ENCODE measurements at regions not wholly inside any gene's neighbourhood (a gene's known extent, or its start where the extent isn't known, plus 50 kb on each side); places are given as distances from the start of the nearest gene placed in this dataset.
"Not testable (repeated sequence)": the region's sequence is repeated elsewhere in the genome, so short reads cannot be mapped to it uniquely, and the experiment has no call there.

- intact Hi-C loops (cut with micrococcal nuclease), result no loop called here
These were observed 149.8 kb upstream of the ATXN1 start for GRCh38 chr6:16911088-16911487.

DNA sequence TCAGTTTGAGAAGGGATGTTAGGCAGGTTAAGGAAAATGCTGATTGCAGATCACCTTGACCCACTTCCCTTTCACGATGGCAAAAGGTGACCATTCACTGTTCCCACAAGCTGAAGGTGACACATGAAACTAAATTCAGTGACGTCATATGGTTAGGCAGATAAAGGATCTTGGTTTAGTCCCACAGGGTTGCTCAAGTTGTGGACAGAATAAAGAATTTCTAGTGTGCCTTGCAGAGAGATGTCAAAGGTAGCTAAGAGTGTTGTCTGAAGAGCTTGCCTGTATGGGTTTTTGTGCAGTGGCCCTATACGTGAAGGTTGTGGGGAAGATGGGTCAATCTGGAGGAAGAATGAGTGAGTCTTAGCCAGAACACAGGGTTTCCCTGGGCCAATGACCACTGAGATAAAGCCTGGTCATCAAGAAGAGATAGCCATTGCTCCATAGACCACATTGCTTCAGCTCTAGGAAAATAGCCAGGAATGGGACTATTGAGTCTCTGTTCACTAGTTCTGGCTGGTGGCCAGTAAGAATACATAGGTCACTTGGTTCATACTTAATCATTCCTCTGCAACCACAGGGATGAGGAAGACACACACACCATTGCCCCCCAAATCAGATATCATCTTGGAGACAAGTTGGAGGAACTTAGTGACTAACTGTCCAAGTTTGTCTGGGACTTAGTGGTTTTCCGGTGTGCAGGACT, 148.5 kb upstream of the ATXN1 start:
- intact Hi-C loops (cut with micrococcal nuclease), result no loop called here

DNA sequence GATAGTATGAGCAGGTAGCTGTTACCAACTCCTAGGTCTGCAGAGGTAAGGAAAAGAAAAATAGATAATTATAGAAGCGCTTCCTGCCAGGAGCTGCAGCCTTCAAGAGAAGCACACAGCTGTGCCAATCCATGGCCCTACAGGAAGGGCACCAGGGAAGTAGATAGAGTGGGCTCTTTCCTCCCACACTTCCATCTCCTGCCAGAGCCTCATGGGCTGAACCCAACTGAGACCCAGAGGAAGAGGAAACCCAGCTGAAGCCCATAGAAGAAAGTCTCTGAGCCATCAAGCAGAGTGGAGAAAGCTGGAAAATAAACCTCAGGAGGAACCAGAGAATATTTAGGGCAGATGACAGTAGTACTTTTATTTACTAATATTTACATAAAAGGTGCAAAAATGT, 146.7 kb upstream of the ATXN1 start:
- intact Hi-C loops (cut with micrococcal nuclease), result no loop called here

- intact Hi-C loops (cut with micrococcal nuclease), result no loop called here
These were observed 143.7 kb upstream of the ATXN1 start for GRCh38 chr6:16904957-16905356.

DNA sequence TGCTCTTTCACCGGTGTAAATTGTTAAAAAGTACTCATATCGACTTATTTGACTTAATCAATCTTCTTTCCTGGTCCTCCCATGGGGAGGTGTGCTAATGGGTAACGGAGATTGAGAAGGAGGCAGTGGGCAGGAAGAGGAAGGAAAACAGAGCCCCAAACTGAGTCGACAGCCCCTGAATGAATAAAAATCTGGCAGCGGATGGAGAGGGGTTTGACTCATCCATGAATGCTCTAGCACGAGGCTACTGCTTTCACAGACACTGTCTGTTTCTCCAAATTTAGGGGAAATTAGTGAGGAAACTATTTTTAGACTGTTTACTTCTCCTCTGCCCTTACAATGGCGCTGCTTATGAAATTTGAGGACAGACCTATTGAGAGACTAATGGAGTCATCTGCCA, 142.2 kb upstream of the ATXN1 start:
- intact Hi-C loops (cut with micrococcal nuclease), result no loop called here

DNA sequence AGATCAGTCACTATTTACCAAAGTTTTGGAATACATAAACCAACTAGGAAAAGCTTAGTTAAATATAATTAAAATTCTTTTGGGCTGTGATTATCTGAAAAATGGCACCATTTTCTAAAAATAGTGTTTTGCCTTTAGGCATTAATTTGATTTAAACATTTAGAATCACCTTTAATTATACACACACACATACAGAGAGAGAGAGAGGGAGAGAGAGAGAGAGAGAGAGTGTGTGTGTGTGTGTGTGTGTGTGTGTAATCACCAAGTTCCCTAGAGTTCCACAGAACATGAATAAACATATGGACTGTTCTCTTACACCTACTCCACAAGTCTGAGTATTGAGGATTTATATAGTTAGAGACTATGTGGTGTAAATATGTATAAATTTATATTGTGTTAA, 141.2 kb upstream of the ATXN1 start:
- intact Hi-C loops (cut with micrococcal nuclease), result no loop called here

GRCh38 chr6:16901782-16902181, 140.5 kb upstream of the ATXN1 start:
- intact Hi-C loops (cut with micrococcal nuclease), result no loop called here

DNA sequence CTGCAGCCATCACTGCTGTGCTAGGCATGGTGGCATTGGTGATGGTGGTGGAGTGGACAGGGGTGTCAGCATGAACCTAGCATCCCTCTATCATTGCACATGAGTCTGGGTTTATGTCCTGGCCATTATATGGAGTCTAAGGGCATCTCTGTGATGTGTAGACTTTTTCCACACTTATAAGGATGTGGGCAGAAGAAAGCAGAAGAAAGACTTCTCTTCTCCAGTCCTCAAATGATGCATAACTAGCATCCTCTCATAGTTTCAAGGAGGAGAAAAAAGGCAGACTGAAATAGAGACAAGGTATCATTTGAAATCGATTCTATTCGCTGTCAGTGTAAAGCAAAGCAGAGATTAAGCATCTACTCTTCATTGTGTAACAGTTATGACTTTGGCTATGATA, 140.0 kb upstream of the ATXN1 start:
- intact Hi-C loops (cut with micrococcal nuclease), result no loop called here

DNA sequence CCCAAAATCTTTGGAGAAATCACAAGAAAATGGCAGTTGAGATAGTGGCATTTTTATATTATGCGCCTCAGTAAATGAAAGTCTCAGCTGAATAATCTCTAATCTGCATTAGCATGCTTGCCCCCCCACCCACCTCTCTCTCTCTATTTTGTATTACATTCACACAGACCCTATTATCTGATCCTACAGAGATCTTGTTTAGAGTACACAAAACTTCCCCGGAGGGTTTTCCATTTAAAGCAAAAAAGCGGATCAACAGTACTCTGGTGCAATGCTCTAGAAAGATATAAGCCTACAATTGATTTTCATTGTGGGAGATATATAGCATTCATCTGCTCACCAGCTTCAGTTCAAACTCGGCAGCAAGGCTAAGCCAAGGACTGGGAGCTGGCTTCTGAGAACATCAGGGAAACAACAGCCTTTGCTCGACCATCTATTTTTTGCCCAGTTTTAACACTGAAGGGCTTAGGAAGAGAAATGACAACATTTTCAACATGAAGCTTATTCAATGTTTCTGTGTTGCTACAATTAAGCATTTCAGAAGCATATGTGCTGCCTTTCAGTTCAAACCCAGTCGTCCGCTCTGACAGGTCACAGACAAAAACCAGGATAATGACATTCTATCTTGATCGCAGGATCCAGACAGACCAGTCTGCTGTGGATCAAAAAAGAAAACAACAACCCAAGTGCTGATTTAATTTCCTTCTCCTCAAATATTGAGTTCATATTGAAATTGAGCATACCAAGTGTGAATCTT, 137.6 kb upstream of the ATXN1 start:
- intact Hi-C loops (cut with micrococcal nuclease), result no loop called here

DNA sequence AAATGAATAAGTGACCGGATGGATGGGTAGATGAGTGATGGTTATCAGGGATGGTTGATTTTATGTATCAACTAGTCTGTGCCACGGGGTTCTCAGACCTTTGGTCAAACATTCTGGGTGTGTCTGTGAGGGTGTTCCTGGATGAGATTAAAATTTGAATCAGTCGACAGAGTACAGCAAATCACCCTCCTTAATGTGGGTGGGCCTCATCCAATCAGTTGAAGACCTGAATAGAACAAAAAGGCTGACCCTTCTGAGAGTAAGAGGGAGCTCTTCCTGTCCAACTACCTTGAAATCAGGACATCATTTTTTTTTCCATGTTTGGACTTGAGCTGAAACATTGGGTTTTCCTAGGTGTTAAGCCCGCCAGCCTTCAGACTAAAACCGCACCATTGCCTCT, 136.4 kb upstream of the ATXN1 start:
- intact Hi-C loops (cut with micrococcal nuclease), result no loop called here

DNA sequence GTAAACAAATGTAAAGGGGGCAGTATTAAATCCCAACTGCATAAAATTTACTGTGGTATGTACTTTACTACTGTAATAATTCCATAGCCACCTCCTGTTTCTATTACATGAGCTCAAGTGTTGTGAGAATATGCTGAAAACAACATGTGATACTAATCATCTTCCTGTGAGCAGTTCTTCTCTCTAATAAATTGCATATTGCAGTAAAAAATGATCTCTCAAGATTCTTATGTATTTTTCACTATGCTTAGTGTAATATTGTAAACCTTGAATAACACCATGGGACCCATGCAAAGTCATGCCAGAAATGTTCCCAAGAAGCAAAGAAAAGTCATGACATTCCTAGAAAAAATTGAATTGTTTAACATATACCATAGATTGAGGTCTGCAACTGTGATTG, 133.0 kb upstream of the ATXN1 start:
- intact Hi-C loops (cut with micrococcal nuclease), result no loop called here

DNA sequence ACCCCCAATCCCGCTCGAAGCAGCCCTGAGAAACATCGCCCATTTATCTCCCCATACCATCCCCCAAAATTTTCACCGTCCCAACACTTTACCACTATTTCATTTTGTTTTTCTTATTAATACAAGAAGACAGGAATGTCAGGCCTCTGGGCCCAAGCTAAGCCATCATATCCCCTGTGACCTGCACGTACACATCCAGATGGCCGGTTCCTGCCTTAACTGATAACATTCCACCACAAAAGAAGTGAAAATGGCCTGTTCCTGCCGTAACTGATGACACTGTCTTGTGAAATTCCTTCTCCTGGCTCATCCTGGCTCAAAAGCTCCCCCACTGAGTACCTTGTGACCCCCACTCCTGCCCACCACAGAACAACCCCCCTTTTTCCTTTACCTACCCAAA, 129.8 kb upstream of the ATXN1 start:
- intact Hi-C loops (cut with micrococcal nuclease), result not testable (repeated sequence)

- intact Hi-C loops (cut with micrococcal nuclease), result no loop called here
These were observed 124.3 kb upstream of the ATXN1 start for GRCh38 chr6:16885411-16886160.

DNA sequence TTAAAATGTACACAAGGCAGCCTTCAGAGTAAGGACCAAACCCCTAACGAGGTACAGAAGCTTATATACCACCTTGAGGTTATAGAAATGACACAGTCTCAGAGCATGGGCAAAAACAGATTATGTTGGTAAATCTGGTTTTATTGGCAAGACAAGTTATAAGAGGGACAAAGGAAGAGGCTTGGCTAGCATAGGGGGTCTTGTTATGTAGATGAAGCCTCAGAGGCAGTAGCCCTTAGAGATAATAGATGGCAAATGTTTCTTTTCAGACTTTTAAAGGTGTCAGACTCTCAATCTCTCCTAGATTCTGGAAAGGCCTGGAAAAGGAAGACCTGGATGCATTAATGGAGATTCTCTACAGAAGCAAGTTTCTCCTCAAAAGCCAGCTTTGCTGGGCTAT, 123.3 kb upstream of the ATXN1 start:
- intact Hi-C loops (cut with micrococcal nuclease), result no loop called here

DNA sequence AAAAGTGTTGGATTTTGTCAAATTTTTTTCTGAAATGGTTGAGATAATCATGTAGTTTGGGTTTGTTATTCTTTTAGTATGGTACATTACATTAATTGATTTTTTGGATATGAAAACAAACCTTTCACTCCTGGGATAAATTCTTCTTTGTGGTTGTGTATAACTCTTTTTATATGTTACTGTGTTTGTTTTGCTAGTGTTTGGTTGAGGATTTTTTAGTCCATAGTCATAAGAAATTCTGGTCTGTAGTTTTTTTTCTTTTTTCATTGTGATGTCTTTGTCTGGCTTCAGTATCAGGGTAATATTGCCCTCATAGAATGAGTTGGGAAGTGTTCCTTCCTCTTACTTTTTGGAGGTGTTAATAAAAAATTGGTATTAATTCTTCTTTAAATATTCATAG, 122.2 kb upstream of the ATXN1 start:
- intact Hi-C loops (cut with micrococcal nuclease), result no loop called here

DNA sequence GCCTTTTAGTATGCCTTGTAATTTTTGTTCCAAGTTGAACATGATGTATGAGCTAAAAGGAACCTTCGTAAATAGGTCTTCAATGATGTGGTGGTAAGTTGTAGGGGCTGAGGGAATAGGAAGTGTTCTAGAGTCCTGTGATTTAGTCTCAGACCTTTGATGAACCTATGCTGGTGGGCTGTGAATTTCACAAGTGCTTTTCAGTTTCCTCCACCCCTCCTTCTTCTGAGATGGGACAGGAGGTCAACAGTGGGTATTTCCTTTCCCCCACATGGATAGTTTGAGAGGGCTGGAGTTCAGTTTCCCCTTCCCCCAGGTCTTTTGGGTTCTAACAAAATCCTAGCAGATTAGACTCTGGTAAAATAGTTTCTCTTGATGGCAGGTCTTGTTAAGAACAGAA, 121.0 kb upstream of the ATXN1 start:
- intact Hi-C loops (cut with micrococcal nuclease), result no loop called here

- intact Hi-C loops (cut with micrococcal nuclease), result not testable (repeated sequence)
These were observed 115.6 kb upstream of the ATXN1 start for GRCh38 chr6:16876852-16877251.

DNA sequence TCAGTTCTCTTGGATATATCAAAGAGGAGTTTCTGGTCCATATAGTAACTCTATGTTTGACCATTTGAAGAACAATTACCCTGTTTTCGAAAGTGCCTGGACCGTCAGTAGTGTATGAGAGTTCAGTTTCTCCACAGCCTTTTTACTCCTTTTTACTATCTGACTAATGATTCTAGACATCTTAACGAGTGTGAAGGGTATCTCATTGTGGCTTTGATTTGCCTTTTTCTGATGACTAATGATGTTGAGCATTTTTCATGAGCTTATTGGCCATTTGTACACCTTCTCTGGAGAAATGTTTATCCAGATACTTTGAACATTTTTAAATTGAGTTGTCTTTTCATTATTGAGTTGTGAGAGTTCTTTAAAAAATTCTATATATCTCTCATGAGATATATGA, 114.9 kb upstream of the ATXN1 start:
- intact Hi-C loops (cut with micrococcal nuclease), result no loop called here

DNA sequence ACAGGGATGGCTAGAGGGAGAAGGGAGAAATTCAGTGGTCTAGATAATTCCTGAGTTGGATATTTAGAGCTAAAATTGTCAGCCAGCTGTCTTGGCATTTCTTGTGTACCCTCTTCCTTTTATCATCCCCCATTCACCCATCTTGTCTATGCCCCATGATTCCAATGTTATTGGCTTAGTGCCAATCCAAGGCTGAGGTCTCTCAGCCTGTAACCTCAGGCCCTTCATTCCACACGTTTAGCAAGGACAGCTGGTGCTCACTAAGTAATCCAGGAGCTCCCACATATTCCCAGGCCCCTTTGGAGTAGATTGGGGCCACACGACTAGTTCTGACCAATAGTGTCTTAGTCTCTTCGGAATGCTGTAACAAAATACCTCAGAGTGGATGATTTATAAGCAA, 112.4 kb upstream of the ATXN1 start:
- intact Hi-C loops (cut with micrococcal nuclease), result no loop called here

DNA sequence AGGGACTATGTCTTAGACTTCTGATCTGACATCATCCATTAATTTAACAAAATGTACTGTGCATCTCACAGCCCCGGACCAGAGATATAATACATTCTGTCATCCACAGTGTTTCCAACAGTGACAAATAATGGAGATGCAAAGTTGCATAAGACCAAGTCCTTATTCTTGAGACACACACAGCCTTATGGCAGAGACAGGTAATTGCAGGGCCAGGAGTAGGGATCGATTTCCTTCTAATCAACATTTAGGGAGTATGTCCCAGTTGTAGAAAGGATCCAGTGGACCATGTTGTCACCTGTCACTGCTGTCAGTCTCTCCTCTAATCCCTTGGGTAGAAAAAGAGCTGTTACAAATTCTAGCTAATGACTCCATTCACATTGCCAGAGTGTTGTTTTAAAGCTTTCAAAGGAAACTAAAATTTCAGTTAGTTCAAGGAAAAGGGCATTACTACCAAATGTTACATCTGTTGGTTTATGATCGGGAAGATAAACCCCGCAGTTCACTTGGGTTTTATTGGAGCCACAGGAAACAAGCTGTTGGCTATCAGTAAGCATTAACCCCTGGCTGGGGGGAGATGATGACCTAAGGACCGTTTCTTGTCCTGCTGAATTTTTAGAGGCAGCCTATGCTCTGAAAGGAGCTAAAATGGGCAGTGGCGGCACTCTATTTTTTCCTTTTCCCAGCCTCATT, 111.4 kb upstream of the ATXN1 start:
- intact Hi-C loops (cut with micrococcal nuclease), result no loop called here

DNA sequence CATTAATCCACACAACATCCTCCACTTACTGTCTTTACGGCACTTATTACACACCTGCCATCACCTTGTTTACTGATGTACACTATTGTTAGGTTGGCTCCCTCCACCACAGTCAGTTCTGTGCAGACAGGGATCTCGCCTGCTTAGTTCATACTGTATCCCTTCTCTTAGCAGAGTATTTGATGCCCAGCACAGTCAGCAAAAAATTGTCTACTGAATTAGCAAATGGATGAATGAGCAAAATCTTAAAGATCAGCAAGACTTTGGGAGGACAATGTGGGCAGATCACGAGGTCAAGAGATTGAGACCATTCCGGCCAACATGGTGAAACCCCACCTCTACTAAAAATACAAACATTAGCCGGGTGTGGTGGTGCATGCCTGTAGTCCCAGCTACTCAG, 109.8 kb upstream of the ATXN1 start:
- intact Hi-C loops (cut with micrococcal nuclease), result no loop called here

DNA sequence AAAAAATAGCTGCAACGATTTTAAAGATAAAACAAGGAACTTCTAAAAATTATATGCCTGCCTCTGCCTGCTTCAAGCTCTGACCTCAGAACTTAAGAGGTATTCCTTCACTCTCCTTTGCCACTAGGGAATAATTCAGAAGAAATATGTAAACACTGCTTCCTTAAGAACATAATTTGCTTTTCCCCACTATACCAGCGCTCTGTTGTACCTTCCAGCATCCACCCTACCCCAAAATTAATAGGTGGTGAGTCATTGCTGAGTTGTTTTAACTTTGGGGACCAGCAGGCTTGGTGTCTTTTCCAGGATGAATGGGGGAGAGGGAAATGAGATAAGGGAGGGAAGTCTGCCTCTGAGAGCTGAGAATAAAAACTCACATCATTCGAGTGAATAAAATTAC, 107.7 kb upstream of the ATXN1 start:
- intact Hi-C loops (cut with micrococcal nuclease), result no loop called here

Measured in T-helper 2 cell treated with Interferon-gamma antibody and Interleukin-4, amounts not matched to agents 100 ng/mL and 5 ng/mL, for 36 hours (primary cell).